ENCODE measurements at regions not wholly inside any gene's neighbourhood (a gene's known extent, or its start where the extent isn't known, plus 50 kb on each side); places are given as distances from the start of the nearest gene placed in this dataset.

DNA sequence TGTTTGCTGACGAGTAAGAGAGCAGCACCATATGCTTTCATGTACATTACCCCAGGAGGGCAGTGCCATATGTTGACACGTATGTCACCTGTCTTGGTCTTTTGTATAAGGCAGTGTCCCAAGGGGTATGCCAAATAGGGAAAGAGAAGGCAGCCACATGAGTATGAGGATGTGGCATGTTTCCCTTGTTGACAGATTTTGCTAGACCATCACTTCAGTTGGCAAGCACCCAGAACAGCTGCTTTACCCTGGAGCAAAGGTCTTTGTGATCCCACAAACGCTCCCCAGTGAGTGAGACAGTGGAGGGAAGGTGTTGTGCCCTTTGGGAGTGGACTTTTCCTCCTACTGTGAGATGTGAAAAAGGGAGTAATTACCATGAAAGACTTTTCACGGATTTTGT is 350.1 kb downstream of the ETV1 start:
- TF ChIP-seq, protein P1, sequence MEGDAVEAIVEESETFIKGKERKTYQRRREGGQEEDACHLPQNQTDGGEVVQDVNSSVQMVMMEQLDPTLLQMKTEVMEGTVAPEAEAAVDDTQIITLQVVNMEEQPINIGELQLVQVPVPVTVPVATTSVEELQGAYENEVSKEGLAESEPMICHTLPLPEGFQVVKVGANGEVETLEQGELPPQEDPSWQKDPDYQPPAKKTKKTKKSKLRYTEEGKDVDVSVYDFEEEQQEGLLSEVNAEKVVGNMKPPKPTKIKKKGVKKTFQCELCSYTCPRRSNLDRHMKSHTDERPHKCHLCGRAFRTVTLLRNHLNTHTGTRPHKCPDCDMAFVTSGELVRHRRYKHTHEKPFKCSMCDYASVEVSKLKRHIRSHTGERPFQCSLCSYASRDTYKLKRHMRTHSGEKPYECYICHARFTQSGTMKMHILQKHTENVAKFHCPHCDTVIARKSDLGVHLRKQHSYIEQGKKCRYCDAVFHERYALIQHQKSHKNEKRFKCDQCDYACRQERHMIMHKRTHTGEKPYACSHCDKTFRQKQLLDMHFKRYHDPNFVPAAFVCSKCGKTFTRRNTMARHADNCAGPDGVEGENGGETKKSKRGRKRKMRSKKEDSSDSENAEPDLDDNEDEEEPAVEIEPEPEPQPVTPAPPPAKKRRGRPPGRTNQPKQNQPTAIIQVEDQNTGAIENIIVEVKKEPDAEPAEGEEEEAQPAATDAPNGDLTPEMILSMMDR (IDR thresholded peaks at IDR 0.05; ENCODE audit: low read length, missing control alignments), result no peak
- H3K4me3 ChIP-seq (replicated peaks; ENCODE audit: low read depth, low read length), result no peak overlapping the region
- peak; percentile 4 for DNase-seq (ENCODE audit: low read depth)

DNA sequence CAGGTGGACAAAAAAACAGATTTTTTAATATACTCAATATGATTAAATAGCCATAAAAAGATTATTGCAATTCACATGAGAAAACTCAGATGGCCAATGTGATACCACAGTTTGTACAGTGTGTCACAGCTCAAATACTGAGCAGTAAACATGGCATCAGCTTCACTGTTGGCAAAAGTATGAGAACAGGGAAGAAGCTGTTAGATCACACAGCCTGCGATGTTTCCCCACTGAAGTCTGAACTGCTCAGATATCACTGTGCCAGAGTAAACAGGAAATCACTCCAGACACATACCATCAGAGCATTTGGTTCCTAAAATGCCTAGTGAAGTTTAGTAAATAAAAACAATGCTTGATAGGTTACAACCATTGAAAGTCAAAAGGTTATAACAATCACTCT is 347.8 kb downstream of the ETV1 start:
- DNase-seq (ENCODE audit: low read depth), result peak; percentile 65
- TF ChIP-seq, protein P1 (IDR thresholded peaks at IDR 0.05; ENCODE audit: low read length, missing control alignments), result no peak
- no peak overlapping the region for H3K4me3 ChIP-seq (replicated peaks; ENCODE audit: low read depth, low read length)

DNA sequence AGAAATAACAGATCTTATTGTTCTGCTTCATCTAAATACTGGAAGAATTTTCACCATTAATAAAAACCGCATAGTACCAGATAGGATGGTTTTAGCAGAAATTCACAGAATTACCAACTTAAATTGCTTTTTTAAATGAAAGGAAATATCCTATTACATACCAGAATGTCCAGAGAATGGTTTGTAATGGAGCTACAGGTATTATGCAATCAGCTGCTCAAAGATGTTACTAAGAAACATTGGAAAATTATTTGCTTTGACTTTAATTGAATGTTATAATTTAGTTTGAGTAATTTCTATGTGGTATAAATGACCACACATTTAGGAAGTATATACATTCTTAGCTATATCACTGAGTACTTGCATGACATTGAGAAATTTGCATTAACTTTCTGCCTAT is 338.3 kb downstream of the ETV1 start:
- TF ChIP-seq, protein P1 (IDR thresholded peaks at IDR 0.05; ENCODE audit: low read length, missing control alignments), result no peak
- no peak overlapping the region for H3K4me3 ChIP-seq (replicated peaks; ENCODE audit: low read depth, low read length)
- DNase-seq (ENCODE audit: low read depth), result peak; percentile 13

DNA sequence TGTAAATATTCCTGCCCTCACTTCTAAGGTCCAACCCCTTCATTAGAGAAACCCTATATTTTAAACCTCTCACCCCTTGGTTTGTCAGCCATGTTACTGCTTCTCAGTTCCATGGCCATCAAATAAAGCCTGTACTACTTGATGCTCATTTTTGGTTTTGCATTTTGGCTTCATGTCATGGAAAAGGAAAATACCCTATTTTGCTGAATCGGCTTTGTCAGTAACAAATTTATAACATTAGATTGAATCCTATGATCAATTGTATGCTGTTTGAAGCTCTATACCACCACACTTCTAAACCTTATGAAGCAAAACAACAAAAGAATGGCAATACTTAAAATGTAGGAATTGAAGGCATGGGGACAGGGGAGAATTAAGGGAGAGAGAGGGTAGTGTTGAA is 333.1 kb downstream of the ETV1 start:
- TF ChIP-seq, protein P1 (IDR thresholded peaks at IDR 0.05; ENCODE audit: low read length, missing control alignments), result no peak
- no peak for DNase-seq (ENCODE audit: low read depth)
- no peak overlapping the region for H3K4me3 ChIP-seq (replicated peaks; ENCODE audit: low read depth, low read length)

DNA sequence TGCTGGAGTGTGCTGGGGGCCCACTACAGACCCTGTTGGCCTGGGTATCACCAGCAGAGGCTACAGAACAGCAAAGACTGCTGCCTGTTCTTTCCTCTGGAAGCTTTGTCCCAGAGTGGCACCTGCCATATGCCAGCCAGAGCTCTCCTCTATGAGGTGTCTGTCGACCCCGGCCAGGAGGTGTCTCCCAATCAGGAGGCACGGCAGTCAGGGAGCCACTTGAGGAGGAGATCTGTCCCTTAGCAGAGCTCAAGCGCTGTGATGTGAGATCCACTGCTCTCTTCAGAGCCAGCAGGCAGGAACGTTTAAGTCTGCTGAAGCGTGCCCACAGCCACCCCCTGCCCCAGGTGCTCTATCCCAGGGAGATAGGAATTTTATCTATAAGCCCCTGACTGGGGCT is 316.2 kb downstream of the ETV1 start:
- TF ChIP-seq, protein P1 (IDR thresholded peaks at IDR 0.05; ENCODE audit: low read length, missing control alignments), result no peak
- H3K4me3 ChIP-seq (replicated peaks; ENCODE audit: low read depth, low read length), result no peak overlapping the region
- DNase-seq (ENCODE audit: low read depth), result no peak

DNA sequence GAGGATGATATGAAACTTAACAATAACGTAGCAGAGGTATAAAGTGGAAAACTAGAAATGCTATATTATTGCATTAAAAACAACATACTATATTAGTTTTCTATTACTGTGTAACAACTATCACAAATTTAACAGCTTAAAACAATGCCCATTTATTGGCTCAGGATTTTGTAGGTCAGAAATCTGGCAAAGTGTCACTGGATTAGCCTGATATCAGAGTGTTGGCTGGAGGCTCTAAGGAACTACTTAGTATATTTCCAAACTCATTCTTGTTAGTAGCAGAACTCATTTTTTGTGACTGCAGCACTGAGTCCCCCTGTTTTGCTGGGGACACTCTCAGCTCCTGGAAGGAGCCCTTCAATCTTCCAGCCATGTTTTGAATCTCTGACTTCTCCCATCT is 306.8 kb downstream of the ETV1 start:
- no peak for DNase-seq (ENCODE audit: low read depth)
- TF ChIP-seq, protein P1 (IDR thresholded peaks at IDR 0.05; ENCODE audit: low read length, missing control alignments), result no peak
- no peak overlapping the region for H3K4me3 ChIP-seq (replicated peaks; ENCODE audit: low read depth, low read length)

DNA sequence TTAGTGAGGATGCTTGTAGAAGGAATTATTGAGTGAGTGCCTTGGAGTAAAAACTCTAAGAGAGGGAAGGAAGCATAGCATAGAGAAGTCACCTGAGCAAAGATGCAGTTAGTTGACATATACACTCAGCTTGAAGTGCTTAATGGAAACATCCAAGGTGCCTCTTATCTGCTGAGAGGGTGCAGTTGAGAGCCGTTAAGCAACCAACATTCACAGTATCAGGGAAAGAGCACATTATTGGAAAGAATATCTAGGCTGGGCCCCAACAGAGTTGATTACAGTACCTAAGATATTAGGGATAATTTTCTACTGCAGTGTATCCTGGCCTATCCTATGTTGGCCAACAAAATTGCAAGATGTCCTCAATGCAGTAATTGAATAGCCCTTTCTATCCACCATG is 302.0 kb downstream of the ETV1 start:
- DNase-seq (ENCODE audit: low read depth), result no peak
- TF ChIP-seq, protein P1 (IDR thresholded peaks at IDR 0.05; ENCODE audit: low read length, missing control alignments), result no peak
- no peak overlapping the region for H3K4me3 ChIP-seq (replicated peaks; ENCODE audit: low read depth, low read length)
